PC-3 (cell line): ENCODE measurements at regions not wholly inside any gene's neighbourhood (a gene's known extent, or its start where the extent isn't known, plus 50 kb on each side); places are given as distances from the start of the nearest gene placed in this dataset.
A peak's percentile ranks its signal among the peaks of the same experiment; 100 is the strongest.

Source experiments
- ATAC-seq: fragments of 200-7000 bp; cut with Tn5 transposase; 2 replicates; pipeline ENCODE4 v1.9.1; 2020; ENCODE audit warnings: mild to moderate bottlenecking, moderate library complexity
- BruUV-seq: library from RNA; stranded (reverse); fragments of 400-500 nt; replicated peaks from 2 replicates; lab custom pipeline; 2021; lab: Mats Ljungman, UMichigan
- CTCF ChIA-PET: fragments of 300-600 bp; sonication (Branson Sonifier 250); formaldehyde crosslinking; loops from one replicate; lab custom pipeline; 2022; ENCODE audit warnings: antibody characterized with exemption; lab: Charles Lee
- POLR2A ChIA-PET: fragments of 300-600 bp; sonication (Branson Sonifier 250); formaldehyde crosslinking; loops from one replicate; lab custom pipeline; 2022; ENCODE audit warnings: antibody characterized with exemption; ENCODE audit not compliant: unreplicated experiment; lab: Charles Lee
- DNase-seq: peaks from one replicate; pipeline ENCODE4 v3.0.0-alpha.2; 2015
- H2AFZ ChIP-seq: fragments of 300-600 bp; sonication (generic); 2 replicates; pipeline ENCODE4 v1.6.0; 2016; ENCODE audit warnings: antibody characterized with exemption, low read length
- H3F3A ChIP-seq: fragments of 300-600 bp; sonication (generic); one replicate; pipeline ENCODE4 v1.6.0; 2017; ENCODE audit warnings: antibody characterized with exemption, low read length, control low read depth, mild to moderate bottlenecking; ENCODE audit not compliant: unreplicated experiment
- H3K27ac ChIP-seq: fragments of 300-600 bp; sonication (generic); 2 replicates; pipeline ENCODE4 v1.5.1; 2016; ENCODE audit warnings: mild to moderate bottlenecking, low read length
- H3K27me3 ChIP-seq: fragments of 300-600 bp; sonication (generic); 2 replicates; pipeline ENCODE4 v1.6.1; 2016; ENCODE audit warnings: low read length, mixed read lengths
- H3K36me3 ChIP-seq: fragments of 300-600 bp; sonication (generic); 2 replicates; pipeline ENCODE4 v1.6.1; 2016; ENCODE audit warnings: low read depth, mixed run types, low read length, mixed read lengths
- H3K4me1 ChIP-seq: fragments of 300-600 bp; sonication (generic); 2 replicates; pipeline ENCODE4 v1.5.1; 2016; ENCODE audit warnings: low read length; ENCODE audit not compliant: insufficient read depth
- H3K4me2 ChIP-seq: fragments of 300-600 bp; sonication (generic); 2 replicates; pipeline ENCODE4 v1.6.0; 2016; ENCODE audit warnings: low read length
- H3K4me3 ChIP-seq: fragments of 300-600 bp; sonication (generic); 2 replicates; pipeline ENCODE4 v1.5.1; 2016; ENCODE audit warnings: mild to moderate bottlenecking, low read length, mixed read lengths
- H3K79me2 ChIP-seq: fragments of 300-600 bp; sonication (generic); 2 replicates; pipeline ENCODE4 v1.6.1; 2017; ENCODE audit warnings: low read length, mixed read lengths
- H3K9ac ChIP-seq: fragments of 300-600 bp; sonication (generic); 2 replicates; pipeline ENCODE4 v1.6.0; 2016; ENCODE audit warnings: mild to moderate bottlenecking, low read length
- H3K9me2 ChIP-seq: fragments of 300-600 bp; sonication (generic); replicated peaks from 2 replicates; pipeline ENCODE4 v1.6.1; 2016; ENCODE audit warnings: mixed run types, low read length, mixed read lengths
- H3K9me3 ChIP-seq: fragments of 300-600 bp; sonication (generic); 2 replicates; pipeline ENCODE4 v1.6.1; 2016; ENCODE audit warnings: low read length, mixed read lengths
- H4K20me1 ChIP-seq: fragments of 300-600 bp; sonication (generic); 2 replicates; pipeline ENCODE4 v1.6.1; 2016; ENCODE audit warnings: low read length, mixed read lengths
- CTCF ChIP-seq: fragments of 300-600 bp; sonication (generic); conservative IDR thresholded peaks from 2 replicates; pipeline ENCODE4 v1.5.1; 2017; ENCODE audit warnings: antibody characterized with exemption, low read depth, mild to moderate bottlenecking, low read length
- EZH2 ChIP-seq: fragments of 300-600 bp; sonication (generic); IDR thresholded peaks from one replicate; pipeline ENCODE4 v1.6.1; 2017; ENCODE audit warnings: antibody characterized with exemption, mild to moderate bottlenecking, low read length; ENCODE audit not compliant: unreplicated experiment
- EZH2phosphoT487 ChIP-seq: fragments of 300-600 bp; sonication (generic); IDR thresholded peaks from 2 replicates; pipeline ENCODE4 v1.6.1; 2018; ENCODE audit warnings: mild to moderate bottlenecking, antibody characterized with exemption, low read length, borderline replicate concordance
- intact Hi-C: fragments of 100-400 bp; cut with micrococcal nuclease; formaldehyde crosslinking; loops from 2 replicates; pipeline ENCODE4 v1.9.0; 2023

GRCh38 chr3:120528163-120528562 lies 68.0 kb upstream of the NDUFB4 start:
- ChIA-PET POLR2A (no interaction called here), CTCF (interaction anchor here (0.7 kb wide), 1 partner anchor 39 kb away, joined by 5 read pairs; no protein-coding TSS in a partner anchor)

GRCh38 chr3:120526011-120526870 lies 69.9 kb upstream of the NDUFB4 start:
- H3K4me1 ChIP-seq, result peaks cover 19% of the 10 kb centered on the region
- POLR2A ChIA-PET, result no interaction called here
- no peak overlapping the region for H3K4me2 ChIP-seq
- no peaks in the 10 kb centered on the region for H3K36me3 ChIP-seq
- DNase-seq (peak; percentile 40), ATAC-seq (no peak)
- no peak overlapping the region for H3K27ac ChIP-seq
- intact Hi-C loops, result no loop called here
- no peaks in the 10 kb centered on the region for H3K9me2 ChIP-seq
- BruUV-seq, result no TSS peak
- no peak overlapping the region for H3K4me3 ChIP-seq
- no peak overlapping the region for H3K9ac ChIP-seq
- no peaks in the 10 kb centered on the region for H4K20me1 ChIP-seq
- no peaks in the 10 kb centered on the region for H3F3A ChIP-seq
- CTCF ChIA-PET, result no interaction called here
- no peak overlapping the region for H2AFZ ChIP-seq
- TF ChIP-seq EZH2phosphoT487 (no peak), EZH2 (no peak), CTCF (no peak)
- no peaks in the 10 kb centered on the region for H3K27me3 ChIP-seq
- no peaks in the 10 kb centered on the region for H3K9me3 ChIP-seq
- no peaks in the 10 kb centered on the region for H3K79me2 ChIP-seq

More at GRCh38 chr3:120528163-120528562, 68.0 kb upstream of the NDUFB4 start:
- peaks cover 19% of the 10 kb centered on the region for H3K4me1 ChIP-seq
- H3F3A ChIP-seq, result no peaks in the 10 kb centered on the region
- no peak overlapping the region for H3K9ac ChIP-seq
- 0 out of 2 replicates have a peak, but pooled peaks cover 7% of the 10 kb centered on the region for H3K9me3 ChIP-seq
- no peaks in the 10 kb centered on the region for H3K36me3 ChIP-seq
- intact Hi-C loops, result no loop called here
- H3K79me2 ChIP-seq, result no peaks in the 10 kb centered on the region
- H3K27ac ChIP-seq, result no peak overlapping the region
- H3K9me2 ChIP-seq, result no peaks in the 10 kb centered on the region
- TF ChIP-seq CTCF, result no peak
- TF ChIP-seq EZH2, result no peak
- no peak for TF ChIP-seq EZH2phosphoT487
- H2AFZ ChIP-seq, result no peak overlapping the region
- DNase-seq (no peak), ATAC-seq (no peak)
- no peak overlapping the region for H3K4me3 ChIP-seq
- no peak overlapping the region for H3K4me2 ChIP-seq
- no peaks in the 10 kb centered on the region for H4K20me1 ChIP-seq
- no peaks in the 10 kb centered on the region for H3K27me3 ChIP-seq
- BruUV-seq, result no TSS peak
